NCI-H345 (cell line): ENCODE measurements at regions not wholly inside any gene's neighbourhood (a gene's known extent, or its start where the extent isn't known, plus 50 kb on each side); places are given as distances from the start of the nearest gene placed in this dataset.
"Not testable (repeated sequence)": the region's sequence is repeated elsewhere in the genome, so short reads cannot be mapped to it uniquely, and the experiment has no call there.

ENCODE experiments used
- DNase-seq: peaks from one replicate; lab custom pipeline; 2025; lab: John Stamatoyannopoulos, UW

DNA sequence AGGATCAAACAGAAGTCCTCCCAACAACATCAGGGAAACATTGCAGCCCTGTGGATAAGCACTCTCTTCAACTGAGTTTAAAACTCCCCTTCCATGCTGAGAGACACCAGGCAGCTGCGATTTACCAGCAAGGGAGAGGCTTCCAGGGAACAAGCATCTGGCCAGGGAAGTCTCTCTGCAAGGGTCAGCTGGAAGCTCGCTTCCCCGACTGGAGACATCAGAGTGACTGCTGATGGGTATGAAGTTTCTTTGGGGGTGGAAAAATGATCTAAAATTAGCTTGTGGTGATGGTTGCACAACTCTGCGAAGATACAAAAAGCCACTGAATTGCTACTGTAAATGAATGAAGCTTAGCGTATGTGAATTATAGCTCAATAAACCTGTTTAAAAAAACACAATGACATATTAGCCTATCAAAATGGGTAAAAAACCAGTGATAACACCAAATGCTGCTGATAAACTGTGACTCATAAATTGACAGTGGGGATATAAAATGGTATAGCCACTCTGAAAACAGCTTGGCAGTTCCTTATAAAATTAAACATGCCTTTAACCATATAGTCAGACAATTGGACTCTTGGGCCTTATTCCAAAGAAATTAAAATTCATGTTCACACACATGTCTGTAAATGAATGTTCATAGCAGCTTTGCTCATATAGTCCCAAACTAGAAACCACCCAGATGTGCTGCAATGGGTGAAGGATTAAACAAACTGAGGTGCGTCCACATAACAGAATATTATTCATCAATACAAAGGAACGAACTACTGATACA lies 1082.0 kb downstream of the SOCS6 start:
- DNase-seq: no peak

DNA sequence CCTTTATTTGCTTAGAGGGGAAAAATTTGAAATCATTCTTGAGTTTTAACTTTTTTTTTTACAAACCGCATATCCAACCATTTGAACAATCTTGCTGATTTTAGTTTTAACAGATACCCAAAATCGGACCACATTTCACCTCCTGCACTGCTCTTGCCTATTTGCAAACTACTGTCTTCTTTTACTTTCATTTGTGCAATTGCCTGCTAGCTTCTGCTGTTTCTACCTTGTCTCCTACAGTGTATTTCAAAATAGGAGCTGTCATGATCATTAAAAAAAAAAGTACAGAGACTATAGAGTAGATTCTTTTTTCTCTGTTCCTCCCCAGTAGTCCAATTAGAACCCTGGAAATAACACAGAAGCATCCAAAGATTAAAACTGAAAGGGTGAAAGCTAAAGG lies 1081.2 kb downstream of the SOCS6 start:
- no peak for DNase-seq

DNA sequence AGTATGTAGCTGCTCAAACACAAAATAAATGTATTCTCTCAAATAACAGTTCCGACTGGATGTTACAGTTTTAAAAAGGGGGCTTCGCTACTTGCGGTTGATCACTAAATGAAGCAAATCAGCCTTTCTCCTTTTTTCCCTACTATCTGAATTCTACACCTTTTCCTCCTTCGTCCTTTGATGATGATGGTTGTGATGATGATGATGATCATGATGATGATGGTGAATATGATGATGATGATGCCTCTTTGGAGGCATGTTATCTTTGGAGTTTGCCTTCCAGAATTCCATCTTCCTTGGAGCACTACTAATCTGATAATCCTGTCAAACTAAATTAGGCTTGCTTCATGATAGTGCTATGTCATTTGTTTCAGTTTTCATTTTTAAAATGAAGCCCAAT lies 1073.3 kb downstream of the SOCS6 start:
- DNase-seq: no peak

DNA sequence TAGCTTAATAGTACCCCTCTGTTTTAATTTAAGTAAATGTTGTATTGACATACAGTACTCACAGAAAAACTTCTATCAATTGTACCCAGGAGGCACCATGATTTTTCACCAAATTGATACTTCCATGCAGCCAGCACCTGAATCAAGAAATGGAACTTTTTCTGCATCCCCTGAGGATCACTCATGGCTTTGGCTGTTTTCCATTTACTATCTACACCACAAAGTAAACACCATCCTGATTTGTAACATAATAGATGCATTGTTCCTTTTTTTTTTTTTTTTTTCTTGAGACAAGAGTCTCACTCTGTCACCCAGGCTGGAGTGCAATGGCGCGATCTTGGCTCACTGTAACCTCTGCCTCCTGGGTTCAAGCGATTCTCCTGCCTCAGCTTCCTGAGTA lies 1066.8 kb downstream of the SOCS6 start:
- DNase-seq: peak; percentile 42

DNA sequence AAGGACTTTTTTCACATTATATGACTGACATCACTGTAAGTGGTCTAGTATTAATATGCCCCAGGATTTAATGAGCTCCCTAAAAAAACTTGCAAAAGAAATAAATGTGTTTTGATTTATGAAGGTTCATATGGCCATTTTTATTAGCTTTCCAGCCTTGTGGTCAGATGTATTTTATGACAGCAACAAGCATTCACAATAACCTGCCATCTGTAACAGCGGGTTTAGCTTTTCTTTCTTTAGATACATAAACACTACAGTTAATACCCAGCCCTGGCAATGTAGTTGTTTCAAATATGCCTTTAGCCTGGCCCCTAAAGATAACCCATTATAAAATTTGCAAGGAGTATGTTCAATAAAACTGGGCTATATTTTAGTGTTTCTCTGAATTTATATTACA lies 1063.8 kb downstream of the SOCS6 start:
- no peak for DNase-seq

DNA sequence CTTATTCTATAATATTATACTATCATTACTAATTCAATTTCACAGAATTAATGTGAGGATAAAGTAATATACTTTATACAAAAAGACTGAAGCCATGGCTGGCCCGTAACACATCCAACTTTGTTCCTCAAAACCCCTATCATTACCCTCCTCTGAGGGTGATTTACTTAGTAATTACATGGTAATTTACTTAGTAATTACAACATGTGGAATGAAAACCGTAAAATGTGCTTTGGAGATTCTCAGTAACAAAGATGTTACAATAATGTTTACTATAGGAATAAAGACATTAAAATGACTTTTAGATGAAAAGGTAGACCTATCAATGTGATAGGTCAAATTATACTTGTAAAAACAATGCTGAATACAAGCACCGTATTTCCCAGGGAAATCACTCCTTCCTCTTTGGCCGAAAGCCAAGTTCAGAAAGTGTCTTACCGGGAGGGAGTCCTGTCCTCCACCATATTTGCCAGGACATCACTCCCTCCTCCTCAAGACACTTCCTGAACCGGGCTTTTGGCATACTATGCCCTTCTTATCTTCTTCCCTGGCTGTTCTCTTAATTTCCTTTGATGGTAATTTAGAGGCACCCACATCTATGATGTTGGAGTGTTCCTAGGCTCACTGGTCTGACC lies 1047.8 kb downstream of the SOCS6 start:
- DNase-seq: no peak

DNA sequence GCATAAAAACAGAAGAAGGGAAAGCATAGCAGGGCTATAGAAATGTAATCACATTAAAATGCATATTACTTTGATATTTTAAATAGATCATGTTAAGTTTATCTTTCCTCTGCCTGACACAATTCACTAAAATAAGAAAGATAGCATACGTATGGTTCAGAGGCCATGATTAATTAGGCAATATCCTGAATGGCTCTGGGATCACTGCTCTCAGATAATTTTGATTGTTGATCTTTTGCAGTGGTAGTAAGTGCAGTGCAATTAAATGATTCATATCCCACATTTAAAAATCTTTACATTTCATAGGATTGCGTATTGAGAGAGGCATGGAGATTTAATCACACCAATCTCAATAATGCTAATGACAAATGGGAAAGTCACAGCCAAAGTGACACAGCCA lies 1040.7 kb downstream of the SOCS6 start:
- DNase-seq: no peak

DNA sequence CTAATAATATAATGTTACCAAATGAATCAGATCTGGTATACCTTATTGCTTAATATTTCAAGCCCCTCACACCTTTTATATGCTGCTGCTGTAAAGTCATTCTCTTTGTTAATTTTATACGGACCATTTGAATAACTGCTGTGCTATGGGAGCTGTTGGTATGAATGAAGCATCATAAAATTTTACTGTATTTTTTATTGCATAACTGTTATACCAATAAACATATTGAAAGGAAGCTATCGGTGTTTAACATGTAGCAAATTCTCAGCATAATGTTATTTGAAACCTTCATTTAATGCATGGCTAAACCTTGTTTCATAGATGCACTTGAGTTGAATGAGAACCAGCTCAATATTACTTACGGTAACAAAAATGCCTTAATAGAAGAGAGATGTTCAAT lies 1040.3 kb downstream of the SOCS6 start:
- DNase-seq: no peak

DNA sequence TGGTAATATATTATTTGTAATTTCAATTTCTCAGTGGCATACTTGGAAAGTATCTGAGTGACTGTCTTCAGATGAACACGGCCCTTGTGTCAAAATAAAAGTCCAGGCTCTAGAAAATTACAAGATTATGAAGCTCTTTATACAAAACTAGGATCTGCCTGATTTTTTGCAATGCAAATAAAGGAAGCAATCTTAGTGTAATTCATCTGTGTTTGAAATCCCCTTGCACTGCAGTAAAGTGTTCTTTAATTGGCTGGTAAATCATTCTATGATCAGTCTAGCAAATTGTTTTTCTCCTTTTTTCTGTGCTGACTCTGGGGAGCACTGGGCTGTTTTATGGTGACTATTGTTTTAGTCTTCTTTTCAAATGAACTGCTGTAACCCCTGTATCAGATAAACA lies 1039.0 kb downstream of the SOCS6 start:
- DNase-seq: no peak

DNA sequence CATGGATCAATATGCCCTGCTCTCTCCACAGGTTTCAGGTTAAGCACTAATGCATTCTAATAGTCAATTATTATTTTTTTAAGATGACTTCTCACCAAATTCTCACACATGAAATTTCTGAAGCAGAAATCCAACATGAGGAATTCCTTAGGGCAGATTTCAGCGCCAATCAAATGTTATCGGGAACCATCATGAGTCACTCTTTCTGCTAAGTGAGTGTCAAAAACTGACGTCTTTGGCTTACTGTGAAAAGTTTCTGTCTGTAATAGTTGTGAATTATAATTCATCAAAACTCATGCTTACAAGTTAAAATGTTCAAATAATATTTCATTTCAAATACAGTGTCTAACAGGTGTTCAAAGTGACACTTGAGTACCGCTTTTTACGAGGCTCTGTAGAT lies 1038.6 kb downstream of the SOCS6 start:
- no peak for DNase-seq

DNA sequence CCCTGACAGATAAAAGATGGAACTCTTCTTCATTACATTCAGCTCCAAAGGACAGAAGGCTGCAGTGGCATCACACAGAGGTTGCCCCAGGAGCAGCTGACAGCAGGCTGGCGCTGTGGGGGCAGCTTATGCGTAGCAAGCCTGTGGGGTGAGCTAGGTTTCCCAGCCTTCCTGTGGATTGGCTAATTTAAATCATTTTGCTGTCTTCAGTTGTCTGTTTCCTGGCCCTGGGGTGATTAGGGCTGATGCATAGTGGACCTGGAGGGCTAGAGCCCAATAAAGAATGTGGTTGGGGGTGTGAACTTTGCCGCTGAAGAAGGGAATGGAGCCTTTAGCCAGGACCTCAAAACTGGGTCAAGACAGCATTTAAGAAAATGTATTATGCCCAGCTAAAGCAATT lies 1038.0 kb downstream of the SOCS6 start:
- no peak for DNase-seq

DNA sequence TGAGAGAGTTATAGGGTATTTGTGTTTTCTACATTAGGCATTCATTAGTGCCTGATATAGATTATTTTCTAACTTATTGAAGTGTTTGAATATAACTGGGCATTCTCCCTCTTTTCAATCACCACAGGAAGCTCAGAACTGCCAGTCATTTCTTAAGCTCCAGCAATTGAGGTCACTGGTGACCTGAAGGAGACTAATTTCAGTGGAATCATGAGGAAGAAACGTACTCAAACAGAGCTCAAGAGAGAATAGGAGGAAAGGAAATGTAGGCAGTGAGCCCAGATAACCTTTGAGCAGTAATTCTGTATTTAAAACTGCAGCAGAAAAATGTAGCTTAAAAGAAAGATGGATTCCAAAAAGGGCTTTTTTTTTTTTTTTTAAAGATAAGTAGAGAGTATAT lies 1035.5 kb downstream of the SOCS6 start:
- DNase-seq: no peak

DNA sequence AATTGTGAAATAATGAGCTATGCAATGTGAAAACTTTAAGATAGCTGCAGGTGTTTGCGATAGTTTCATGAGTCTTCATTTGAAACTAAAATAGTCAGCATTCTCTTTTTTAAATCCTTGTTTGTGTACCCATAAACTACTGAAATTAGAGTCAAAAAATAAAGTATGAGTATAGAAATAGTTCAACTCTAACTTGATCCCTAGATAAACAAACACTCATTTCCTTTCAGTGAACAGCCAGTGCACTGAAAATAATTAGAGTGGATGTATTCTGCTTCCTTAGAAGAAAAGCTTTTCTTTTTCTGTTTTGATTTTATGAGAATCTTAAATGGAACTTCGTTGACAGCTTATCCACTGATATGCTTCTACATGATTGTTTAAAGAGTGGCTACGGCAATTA lies 1033.4 kb downstream of the SOCS6 start:
- DNase-seq: no peak

DNA sequence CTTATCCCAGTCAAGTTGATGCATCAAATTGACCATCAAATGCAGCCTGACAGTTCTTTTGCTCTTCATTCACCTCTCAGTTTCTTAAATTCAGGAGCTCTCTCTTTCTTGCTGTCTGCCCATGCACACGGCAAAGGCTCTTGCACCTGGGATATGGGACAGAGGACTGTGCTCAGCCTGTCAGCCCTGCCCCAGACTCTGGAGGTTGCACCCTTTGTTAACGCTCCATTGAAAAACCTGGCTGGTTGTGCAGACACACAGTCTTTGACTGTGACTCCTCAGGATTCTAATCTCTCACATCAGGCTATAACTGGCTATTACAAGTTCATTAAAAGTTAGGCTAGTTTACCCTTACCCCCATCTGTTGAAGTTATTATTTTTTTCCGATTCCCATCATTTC lies 1032.5 kb downstream of the SOCS6 start:
- DNase-seq: no peak

DNA sequence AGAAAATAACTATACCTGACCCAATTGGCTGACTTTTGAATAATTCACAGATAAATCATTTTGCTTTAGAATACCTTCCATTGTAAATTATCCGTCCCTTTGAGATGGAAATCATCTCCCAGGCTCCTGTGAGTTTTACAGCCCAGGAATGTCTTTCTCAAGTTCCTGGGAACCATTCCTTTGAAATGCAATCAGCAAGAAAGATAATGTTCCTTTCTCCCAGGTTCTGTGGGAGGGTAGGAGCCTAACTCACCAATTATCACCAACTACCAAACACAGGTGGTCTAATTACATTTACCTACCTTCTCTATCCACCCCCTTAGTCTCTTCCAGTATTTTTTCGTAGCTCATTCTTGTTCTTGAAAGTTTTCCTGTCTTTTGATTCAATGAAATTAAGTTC lies 1016.0 kb downstream of the SOCS6 start:
- DNase-seq: no peak

DNA sequence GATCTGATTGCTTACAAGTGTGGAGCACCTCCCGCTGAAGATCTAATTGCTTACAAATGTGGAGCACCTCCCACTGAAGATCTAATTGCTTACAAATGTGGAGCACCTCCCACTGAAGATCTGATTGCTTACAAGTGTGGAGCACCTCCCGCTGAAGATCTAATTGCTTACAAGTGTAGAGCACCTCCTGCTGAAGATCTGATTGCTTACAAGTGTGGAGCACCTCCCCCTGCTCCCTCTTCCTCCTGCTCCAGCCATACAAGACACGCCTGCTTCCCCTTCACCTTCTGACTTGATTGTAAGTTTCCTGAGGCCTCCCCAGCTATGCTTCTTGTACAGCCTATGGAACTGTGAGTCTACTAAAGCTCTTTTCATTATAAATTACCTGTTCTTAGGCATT lies 1014.9 kb downstream of the SOCS6 start:
- DNase-seq: not testable (repeated sequence)

DNA sequence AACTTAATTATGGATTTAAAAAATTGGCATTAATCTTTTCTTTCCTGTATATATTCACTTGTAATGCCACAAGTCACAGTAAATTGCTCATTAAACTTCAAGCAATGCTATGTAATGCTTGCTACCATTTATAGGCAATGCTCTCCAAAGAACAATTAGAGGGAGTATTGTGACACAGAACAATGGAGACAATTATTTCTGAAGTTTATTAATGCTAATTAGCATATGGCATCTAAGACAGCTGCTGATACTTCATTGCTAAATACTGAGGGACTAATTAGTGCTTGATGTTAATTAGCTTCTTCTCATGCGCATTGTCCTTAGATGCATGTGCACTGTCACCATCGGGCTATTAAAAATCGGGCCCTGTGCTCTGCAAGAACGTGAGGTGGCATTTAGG lies 1012.8 kb downstream of the SOCS6 start:
- no peak for DNase-seq

DNA sequence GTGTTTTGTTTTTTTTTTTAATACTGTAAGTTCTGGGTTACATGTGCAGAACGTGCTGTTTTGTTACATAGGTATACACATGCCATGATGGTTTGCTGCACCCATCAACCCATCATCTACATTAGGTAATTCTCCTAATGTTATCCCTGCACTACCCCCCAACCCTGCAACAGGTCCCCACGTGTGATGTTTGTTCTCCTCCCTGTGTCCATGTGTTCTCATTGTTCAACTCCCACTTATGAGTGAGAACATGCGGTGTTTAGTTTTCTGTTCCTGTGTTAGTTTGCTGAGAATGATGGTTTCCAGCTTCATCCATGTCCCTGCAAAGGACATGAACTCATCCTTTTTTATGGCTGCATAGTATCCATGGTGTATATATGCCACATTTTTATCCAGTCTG lies 1005.4 kb downstream of the SOCS6 start:
- not testable (repeated sequence) for DNase-seq

DNA sequence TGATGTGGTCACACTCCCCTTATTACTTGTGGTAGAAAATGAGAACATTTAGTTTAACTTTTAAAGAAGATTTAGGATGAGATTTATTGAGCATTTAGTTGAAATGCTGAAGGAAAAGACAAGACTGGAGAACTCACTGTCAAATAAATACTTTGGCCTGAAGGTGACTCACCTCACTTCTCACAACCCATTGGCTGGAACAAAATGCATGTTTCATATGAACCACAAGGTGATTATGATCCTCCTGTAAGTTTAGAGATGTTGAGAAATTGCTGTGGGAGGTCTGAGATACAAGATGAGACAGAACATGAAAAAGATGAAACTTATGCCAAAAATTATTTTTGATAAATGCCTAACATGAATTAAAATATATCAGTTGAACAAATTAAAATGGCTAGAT lies 1004.5 kb downstream of the SOCS6 start:
- DNase-seq: no peak

DNA sequence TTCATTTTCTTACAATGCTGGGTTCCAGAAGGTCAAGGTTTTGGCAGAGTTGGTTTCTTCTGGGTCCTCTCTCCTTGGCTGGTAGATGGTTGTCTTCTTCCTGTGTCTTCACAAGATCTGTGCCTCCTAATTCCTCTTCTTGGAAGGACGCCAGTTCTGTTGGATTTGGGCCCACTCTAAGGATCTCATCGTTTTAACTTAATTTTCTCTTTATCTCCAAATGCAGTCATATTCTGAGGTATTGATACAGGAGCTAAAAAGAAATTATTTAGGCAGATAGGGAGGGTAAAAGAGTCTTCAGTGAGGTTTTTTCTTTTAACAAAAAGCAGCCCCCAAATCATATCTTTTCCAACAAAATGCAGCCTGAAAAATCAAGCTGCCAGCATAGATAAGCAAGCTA lies 998.4 kb downstream of the SOCS6 start:
- no peak for DNase-seq

DNA sequence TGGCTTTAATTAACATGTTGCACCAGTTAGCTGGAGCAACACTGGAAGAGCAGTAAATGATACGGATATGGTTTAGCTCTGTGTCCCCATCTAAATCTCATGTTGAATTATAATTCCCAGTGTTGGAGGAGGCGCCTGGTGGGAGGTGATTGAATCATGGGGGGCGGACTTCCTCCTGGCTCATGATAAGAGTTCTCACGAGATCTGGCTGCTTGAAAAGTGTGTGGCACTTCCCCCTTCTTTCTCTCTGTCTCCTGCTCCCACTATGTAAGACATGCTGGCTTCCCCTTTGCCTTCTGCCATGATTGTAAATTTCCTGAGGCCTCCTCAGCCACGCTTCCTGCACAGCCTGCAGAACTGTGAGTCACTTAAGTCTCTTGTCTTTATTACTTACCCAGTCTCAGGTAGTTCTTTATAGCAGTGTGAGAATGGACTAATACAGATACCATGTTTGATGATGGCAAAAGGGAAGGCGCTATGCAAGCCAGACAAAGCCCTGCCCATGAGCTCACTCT lies 963.6 kb downstream of the SOCS6 start:
- DNase-seq: no peak

DNA sequence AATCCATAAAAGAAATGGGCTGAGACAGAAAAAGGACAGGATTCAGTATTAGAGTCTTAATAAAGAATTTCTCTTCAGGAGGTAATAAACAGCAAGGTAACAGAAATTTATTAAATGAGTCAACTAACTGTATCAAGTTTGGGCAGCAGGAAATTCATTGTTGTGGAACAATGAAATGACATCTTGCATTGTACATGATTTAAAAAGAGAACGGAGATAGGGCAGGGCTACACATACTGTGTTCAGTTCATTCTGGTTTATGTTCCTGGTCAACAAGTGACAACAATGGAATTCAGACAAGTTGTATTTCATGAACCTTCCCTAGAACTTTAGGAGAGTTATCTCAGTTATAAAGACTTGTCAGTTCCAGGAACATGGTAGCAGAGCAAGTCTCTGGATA lies 961.3 kb downstream of the SOCS6 start:
- DNase-seq: no peak

DNA sequence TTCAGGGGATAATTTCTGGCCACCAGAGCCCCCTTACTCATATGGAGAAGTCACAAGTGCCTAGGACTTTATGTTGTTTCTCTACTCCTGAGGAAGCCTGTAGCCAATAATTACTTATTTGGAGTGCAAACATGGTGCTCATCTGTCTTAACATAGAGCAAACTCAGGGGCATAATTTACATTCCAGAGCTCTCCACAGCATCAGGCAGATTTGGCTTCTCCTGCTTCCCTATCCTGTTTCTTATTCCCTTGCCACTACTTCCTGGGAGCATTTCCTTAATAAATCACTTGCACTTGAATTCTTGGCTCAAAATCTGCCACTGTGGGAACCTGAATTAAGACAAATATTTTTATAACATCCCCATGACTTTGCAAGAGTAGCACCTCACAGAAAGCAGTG lies 960.9 kb downstream of the SOCS6 start:
- no peak for DNase-seq

DNA sequence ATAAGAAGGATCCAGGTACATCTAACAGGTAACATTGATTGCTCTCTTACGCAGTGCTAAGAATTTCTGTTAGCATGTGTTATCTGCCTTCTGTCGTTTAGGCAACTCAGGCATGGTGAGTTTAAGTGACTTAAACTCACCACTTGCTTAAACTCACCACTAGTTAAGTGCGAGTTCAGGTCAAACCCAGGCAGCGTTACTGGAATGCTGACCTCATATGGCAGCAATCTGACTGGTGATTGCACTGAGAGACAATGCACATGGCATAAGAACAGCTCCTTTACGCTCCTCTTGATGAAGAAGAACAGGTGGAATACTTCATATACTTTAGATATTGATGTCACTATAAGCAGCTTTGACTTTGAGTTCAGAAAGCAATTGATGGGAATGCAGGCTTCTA lies 954.1 kb downstream of the SOCS6 start:
- no peak for DNase-seq
